Pons (tissue), 1 donor: ENCODE measurements at regions not wholly inside any gene's neighbourhood (a gene's known extent, or its start where the extent isn't known, plus 50 kb on each side); places are given as distances from the start of the nearest gene placed in this dataset.
"Not testable (repeated sequence)": the region's sequence is repeated elsewhere in the genome, so short reads cannot be mapped to it uniquely, and the experiment has no call there.

Experiments used
- DNase-seq: peaks from one replicate; pipeline ENCODE4 v3.0.0-alpha.2; 2016; ENCODE audit warnings: low spot score

GRCh38 chr4:123638834-123639233 lies 242.2 kb downstream of the SPRY1 start:
- no peak for DNase-seq

- DNase-seq = no peak
Measured at GRCh38 chr4:123640271-123640670, 243.7 kb downstream of the SPRY1 start.

DNA sequence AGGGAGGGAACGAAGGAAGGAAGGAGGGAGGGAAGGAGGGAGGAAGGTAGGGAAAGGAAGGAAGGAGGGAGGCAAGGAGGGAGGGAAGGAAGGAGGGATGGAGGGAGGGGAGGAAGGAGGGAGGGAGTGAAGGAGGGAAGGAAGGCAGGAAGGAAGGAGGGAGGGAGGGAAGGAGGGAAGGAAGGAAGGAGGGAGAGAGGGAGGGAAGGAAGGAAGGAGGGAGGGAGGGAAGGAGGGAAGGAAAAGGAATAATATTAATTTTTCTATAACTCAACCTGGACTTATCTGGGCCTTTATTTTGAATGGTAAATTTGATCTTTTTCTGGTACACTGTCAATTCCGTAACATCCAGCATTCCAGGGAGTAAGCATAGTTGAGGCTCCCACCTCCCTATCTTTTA lies 244.2 kb downstream of the SPRY1 start:
- DNase-seq = no peak

- DNase-seq = no peak
Measured at GRCh38 chr4:123643691-123644090, 247.1 kb downstream of the SPRY1 start.

- DNase-seq = no peak
Measured at GRCh38 chr4:123649250-123649644, 252.7 kb downstream of the SPRY1 start.

DNA sequence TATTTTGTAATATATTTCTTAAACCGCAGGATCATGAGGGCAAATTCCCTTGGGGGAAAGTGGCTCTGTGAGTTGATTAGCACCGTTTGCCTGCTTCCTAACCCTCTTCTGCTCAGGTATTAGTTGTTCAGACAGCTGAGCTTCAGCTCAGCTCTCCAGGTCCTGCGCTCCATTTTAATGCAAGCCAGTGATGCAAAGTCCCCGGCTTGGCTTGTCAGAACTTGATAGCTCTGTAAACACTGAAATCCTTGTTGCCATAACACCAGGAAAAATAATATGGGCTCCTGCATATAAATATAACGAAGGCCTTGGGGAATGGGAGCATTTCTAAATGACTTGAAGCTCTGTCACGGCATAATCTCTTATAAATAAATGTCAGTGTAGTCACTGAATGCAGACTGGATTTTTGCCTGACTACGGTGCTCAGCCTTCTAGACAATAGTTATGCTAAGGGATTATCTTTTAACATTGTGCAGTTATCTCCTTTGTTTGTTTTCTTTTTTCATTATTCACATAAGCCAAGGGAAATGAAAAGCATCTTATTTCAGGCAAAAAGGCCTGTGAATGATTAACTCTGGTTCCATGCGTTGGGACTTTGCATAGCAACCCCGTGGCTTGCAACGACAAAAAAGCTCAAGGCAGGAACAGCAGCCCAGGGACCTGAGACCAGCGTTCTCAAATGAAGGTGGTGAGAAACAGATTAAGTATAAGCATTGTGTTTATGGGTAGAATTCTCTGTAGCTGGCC lies 253.2 kb downstream of the SPRY1 start:
- DNase-seq = no peak

- DNase-seq = no peak
Measured at GRCh38 chr4:123651066-123651465, 254.5 kb downstream of the SPRY1 start.

- no peak for DNase-seq
Measured at GRCh38 chr4:123651536-123652180, 255.1 kb downstream of the SPRY1 start.

- DNase-seq = no peak
Measured at GRCh38 chr4:123652476-123652875, 255.9 kb downstream of the SPRY1 start.

- DNase-seq = no peak
Measured at GRCh38 chr4:123653236-123653635, 256.6 kb downstream of the SPRY1 start.

DNA sequence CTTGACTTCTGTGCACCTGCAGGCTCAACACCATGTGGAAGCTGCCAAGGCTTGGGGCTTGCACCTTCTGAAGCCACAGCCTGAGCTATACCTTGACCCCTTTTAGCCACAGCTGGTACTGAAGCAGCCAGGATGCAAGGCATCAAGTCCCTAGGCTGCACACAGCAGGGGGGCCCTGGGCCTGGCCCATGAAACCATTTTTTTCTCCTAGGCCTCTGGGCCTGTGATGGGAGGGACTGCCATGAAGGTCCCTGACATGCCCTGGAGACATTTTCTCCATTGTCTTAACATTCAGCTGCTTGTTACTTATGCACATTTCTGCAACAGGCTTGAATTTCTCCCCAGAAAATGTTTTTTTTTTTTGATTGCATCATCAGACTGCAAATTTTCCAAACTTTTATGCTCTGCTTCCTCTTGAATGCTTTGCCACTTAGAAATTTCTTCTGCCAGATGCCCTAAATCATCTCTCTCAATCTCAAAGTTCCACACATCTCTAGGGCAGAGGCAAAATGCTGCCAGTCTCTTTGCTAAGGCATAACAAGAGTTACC lies 260.2 kb downstream of the SPRY1 start:
- DNase-seq = not testable (repeated sequence)

GRCh38 chr4:123657606-123658005 lies 261.0 kb downstream of the SPRY1 start:
- DNase-seq = not testable (repeated sequence)

DNA sequence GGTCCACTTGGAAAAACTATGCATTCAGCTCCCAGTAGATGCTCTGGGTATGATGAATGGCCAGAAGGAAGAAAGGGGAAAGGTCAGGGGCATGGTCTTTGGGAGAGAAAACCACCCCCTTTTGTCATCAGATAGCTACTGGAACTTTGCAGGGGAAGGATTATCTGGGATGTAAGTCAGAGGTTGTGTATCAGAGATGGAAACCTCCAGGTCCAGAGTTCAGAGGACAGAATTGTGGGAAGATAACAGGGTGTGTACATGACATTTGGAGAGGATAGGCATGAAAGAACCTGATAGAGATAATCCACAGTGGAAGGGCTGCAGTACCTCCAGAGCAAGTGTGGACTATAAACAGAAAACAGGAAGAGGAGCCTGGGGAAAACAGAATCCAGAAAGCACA lies 262.7 kb downstream of the SPRY1 start:
- DNase-seq = no peak

DNA sequence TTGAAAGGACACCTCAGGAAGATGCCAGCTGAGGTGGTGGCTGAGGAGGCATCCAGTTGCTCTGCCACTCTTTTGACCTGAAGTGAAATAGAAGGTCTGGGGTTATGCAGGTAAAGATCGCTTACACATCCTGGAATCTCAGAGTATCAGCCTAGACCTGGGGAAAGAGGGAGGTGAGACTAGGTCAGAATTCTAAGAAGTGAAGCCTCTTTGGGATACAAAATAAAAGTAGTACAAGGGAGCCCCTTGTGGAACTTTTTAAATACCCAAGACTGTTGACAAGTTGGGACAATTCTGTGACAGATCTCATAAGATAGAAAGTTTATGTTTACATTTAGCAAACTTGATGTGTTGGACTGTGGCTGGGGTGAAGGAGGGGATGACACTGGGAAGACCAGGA lies 263.1 kb downstream of the SPRY1 start:
- peak; percentile 48 for DNase-seq

DNA sequence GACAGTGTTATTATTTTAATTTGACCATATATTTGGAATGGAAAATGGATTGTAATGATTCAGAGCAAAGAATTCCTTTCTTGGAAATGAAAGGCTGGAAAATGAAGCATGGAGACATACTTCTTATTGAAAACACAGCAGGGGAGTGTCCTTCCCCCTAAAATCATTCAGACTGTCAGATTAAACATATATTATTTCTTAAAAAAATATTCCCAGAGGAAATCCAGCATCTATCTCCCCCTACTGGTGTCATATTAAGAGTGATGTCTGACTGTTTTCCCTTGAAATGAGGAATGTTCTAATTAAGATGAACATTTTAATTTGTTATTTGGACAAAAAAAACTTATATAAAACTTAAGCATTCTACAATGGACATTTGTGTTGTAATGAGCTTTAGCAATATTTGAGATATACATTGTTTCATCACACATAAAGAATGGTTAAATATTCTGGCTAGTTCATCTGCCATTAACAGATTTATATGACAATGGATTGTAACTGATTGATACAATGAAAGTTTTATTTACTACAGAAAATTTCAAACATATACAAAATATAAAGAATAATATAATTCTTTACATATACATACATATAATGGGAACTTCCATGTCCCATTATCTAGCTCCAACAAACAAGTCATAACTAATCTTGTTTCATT lies 264.6 kb downstream of the SPRY1 start:
- peak; percentile 29 for DNase-seq

GRCh38 chr4:123662827-123663226 lies 266.2 kb downstream of the SPRY1 start:
- no peak for DNase-seq

- no peak for DNase-seq
Measured at GRCh38 chr4:123666486-123666885, 269.9 kb downstream of the SPRY1 start.

DNA sequence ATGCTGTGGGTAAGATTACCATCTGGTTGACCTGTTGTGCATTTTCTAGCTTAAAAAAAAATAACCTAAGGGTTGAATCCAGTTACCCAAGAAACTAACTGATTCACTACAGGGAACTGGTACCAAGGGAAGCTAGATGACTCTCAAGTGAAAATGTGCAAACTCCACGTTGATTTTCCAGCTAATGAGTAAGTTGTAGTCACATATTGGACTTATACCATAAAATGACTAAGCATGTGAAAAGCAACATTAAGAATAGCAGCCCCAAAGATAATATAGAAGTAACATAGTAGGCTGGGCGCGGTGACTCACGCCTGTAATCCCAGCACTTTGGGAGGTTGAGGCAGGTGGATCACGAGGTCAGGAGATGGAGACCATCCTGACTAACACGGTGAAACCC lies 270.9 kb downstream of the SPRY1 start:
- no peak for DNase-seq

DNA sequence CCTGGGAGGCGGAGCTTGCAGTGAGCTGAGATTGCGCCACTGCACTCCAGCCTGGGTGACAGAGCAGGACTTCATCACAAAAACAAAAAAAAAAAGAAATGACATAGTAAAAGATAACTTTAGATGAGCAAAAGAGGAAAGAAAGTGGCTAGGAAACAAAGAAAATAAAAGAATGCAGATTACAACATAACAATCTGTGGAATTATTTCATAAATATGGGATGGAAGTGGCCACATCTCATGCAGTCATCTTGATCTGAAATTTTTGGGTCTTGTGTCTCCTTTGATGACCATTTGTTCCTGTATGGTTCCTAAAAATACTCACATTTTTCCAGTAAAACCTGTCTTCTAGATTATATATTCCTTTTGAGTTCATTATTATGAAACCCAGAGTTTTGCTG lies 271.4 kb downstream of the SPRY1 start:
- DNase-seq = no peak

GRCh38 chr4:123671636-123672404 lies 275.2 kb downstream of the SPRY1 start:
- DNase-seq = no peak

DNA sequence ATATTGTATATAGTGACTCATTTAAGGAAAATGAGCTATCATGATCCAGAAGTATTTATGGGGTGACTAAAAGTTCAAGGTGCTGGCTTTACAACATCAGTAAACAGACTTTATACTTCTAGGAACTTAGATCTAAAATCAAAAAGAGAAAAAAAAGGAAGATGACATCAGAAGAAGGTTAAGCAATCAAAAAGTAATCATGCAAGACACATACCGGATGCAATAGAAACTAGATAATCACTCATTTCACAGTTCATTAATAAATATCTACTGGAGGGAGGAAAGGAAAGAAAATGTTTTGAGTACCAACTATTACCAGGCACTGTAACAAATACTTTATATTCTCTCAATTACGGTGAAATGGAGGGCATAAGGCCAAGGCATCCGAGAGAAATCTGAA lies 276.4 kb downstream of the SPRY1 start:
- DNase-seq = no peak

DNA sequence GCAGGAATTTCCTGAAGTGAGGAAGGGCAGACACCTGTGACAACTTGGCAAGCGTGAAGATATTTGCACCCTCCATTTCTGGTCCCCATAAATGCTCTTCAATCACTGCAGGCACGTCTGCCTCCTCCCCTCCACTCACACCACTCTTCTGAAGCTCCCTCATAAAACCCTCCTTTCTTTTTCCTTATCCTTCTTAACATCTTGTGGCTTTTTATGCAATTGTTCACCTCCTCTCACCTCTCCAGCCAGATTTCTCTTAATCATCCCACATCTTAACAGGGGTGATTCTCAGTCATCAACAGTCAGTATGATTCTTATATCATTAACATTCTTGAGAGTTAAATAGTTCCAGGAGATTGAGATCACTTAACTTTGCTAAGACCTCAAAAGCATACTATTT lies 277.4 kb downstream of the SPRY1 start:
- DNase-seq = no peak
